ENCODE measurements at regions not wholly inside any gene's neighbourhood (a gene's known extent, or its start where the extent isn't known, plus 50 kb on each side); places are given as distances from the start of the nearest gene placed in this dataset.

DNA sequence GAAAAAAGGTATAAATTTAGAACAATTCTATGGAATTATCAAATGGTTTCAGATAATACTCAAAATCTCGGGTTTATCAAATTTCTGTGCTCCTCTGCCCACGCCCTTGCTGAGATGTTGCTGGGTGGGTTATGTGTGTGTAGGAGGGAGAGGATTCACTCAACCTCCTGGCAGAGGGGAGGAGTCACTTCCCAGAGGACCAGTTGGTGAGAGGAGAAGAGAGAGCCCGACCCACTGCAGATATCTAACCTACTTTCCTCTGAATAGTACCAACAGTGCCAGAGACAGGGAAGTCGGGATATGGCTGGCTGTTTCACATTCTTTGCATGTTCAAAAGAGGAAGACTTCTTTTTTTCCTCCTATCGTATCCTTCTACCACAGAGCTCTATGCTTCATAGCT, 187.1 kb upstream of the MAN1A1 start:
- TF ChIP-seq, protein P1, sequence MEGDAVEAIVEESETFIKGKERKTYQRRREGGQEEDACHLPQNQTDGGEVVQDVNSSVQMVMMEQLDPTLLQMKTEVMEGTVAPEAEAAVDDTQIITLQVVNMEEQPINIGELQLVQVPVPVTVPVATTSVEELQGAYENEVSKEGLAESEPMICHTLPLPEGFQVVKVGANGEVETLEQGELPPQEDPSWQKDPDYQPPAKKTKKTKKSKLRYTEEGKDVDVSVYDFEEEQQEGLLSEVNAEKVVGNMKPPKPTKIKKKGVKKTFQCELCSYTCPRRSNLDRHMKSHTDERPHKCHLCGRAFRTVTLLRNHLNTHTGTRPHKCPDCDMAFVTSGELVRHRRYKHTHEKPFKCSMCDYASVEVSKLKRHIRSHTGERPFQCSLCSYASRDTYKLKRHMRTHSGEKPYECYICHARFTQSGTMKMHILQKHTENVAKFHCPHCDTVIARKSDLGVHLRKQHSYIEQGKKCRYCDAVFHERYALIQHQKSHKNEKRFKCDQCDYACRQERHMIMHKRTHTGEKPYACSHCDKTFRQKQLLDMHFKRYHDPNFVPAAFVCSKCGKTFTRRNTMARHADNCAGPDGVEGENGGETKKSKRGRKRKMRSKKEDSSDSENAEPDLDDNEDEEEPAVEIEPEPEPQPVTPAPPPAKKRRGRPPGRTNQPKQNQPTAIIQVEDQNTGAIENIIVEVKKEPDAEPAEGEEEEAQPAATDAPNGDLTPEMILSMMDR (CRISPR knock-in tag; IDR thresholded peaks at IDR 0.05), result no peak
- no peak for TF ChIP-seq HMG20A (CRISPR knock-in tag; IDR thresholded peaks at IDR 0.05; ENCODE audit: borderline replicate concordance)
- no peak for TF ChIP-seq SMAD1 (CRISPR knock-in tag; IDR thresholded peaks at IDR 0.05; ENCODE audit: borderline replicate concordance, low read depth)
- TF ChIP-seq, protein P2, sequence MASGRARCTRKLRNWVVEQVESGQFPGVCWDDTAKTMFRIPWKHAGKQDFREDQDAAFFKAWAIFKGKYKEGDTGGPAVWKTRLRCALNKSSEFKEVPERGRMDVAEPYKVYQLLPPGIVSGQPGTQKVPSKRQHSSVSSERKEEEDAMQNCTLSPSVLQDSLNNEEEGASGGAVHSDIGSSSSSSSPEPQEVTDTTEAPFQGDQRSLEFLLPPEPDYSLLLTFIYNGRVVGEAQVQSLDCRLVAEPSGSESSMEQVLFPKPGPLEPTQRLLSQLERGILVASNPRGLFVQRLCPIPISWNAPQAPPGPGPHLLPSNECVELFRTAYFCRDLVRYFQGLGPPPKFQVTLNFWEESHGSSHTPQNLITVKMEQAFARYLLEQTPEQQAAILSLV (CRISPR knock-in tag; IDR thresholded peaks at IDR 0.05; ENCODE audit: borderline replicate concordance), result no peak
- no peak for TF ChIP-seq CBFB (CRISPR knock-in tag; IDR thresholded peaks at IDR 0.05)
- no peak for TF ChIP-seq NFKBIZ (CRISPR knock-in tag; IDR thresholded peaks at IDR 0.05)
- no peak for TF ChIP-seq HMG20B (CRISPR knock-in tag; conservative IDR thresholded peaks at IDR 0.05)
- TF ChIP-seq, protein P3, sequence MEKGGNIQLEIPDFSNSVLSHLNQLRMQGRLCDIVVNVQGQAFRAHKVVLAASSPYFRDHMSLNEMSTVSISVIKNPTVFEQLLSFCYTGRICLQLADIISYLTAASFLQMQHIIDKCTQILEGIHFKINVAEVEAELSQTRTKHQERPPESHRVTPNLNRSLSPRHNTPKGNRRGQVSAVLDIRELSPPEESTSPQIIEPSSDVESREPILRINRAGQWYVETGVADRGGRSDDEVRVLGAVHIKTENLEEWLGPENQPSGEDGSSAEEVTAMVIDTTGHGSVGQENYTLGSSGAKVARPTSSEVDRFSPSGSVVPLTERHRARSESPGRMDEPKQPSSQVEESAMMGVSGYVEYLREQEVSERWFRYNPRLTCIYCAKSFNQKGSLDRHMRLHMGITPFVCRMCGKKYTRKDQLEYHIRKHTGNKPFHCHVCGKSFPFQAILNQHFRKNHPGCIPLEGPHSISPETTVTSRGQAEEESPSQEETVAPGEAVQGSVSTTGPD (CRISPR knock-in tag; IDR thresholded peaks at IDR 0.05), result no peak
- no peak for TF ChIP-seq HNRNPK (IDR thresholded peaks at IDR 0.05; ENCODE audit: low read depth, low read length, poor library complexity, severe bottlenecking)
- TF ChIP-seq RBM22 (optimal IDR thresholded peaks at IDR 0.05; ENCODE audit: low read length), result no peak
